ENCODE measurements at regions not wholly inside any gene's neighbourhood (a gene's known extent, or its start where the extent isn't known, plus 50 kb on each side); places are given as distances from the start of the nearest gene placed in this dataset.

GRCh38 chr10:3977761-3978160 lies 192.8 kb upstream of the KLF6 start:
- Histone ChIP-seq H3K27ac (ENCODE audit: insufficient read depth, low read length, poor library complexity, severe bottlenecking) (no peak overlapping the region), H3K4me1 (ENCODE audit: control insufficient read depth, insufficient read depth, low read length, poor library complexity, severe bottlenecking) (peaks cover 66% of the 10 kb centered on the region)
- peaks cover 15 to 48% (median 23%) of the 10 kb centered on the region in 4 donors for H3K4me1 Mint-ChIP-seq

DNA sequence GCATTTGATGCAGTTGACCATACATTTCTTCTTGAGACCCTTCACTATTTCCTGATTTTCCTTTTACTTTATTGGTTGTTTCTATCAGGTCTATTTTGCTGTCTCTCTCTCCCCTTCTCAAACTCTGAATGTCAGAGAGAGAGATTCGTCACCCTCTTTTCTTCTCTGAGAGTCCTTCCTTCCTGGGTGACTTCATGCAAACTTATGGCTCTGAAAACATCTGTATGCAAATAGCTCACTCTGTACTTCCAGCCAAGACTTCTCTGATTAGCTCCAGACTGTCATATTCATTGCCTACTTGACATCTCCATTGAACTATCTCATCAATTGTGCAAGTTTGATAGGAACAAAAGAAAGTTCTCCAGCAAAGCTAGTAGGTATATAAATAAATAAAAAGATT lies 191.7 kb upstream of the KLF6 start:
- Histone ChIP-seq H3K4me3 (ENCODE audit: low read depth, low read length) (peak overlapping the region; percentile 32), H3K27ac (ENCODE audit: insufficient read depth, low read length, poor library complexity, severe bottlenecking) (no peak overlapping the region), H3K4me1 (ENCODE audit: control insufficient read depth, insufficient read depth, low read length, poor library complexity, severe bottlenecking) (peaks cover 72% of the 10 kb centered on the region), H3K9me3 (ENCODE audit: control insufficient read depth in 2 of 2, low read length in 2 of 2) (no peaks in the 10 kb centered on the region), H3K36me3 (ENCODE audit: control insufficient read depth, insufficient read depth, low read length) (no peaks in the 10 kb centered on the region), H3K27me3 (ENCODE audit: control insufficient read depth, insufficient read depth, low read length) (no peaks in the 10 kb centered on the region)
- Mint-ChIP-seq H3K4me3 (no peak overlapping the region), H3K4me1 (peaks cover 24 to 48% (median 26%) of the 10 kb centered on the region in 4 donors), H3K27ac (no peak overlapping the region), H3K9me3 (peaks cover 0 to 2% (median 0%) of the 10 kb centered on the region in 7 donors), H3K36me3 (no peaks in the 10 kb centered on the region), H3K27me3 (no peaks in the 10 kb centered on the region)
- peak in 1 of 3 donors; percentile 46 for DNase-seq
- peak; percentile 42 to 53 for ATAC-seq (ENCODE audit: low read depth in 2 of 2)

More at GRCh38 chr10:3977761-3978160, 192.8 kb upstream of the KLF6 start:
- Histone ChIP-seq H3K9me3 (ENCODE audit: control insufficient read depth in 2 of 2, low read length in 2 of 2) (no peaks in the 10 kb centered on the region), H3K4me3 (ENCODE audit: low read depth, low read length) (no peak overlapping the region), H3K27me3 (ENCODE audit: control insufficient read depth, insufficient read depth, low read length) (no peaks in the 10 kb centered on the region), H3K36me3 (ENCODE audit: control insufficient read depth, insufficient read depth, low read length) (no peaks in the 10 kb centered on the region)
- Mint-ChIP-seq H3K27ac (no peak overlapping the region), H3K9me3 (peaks cover 0 to 2% (median 1%) of the 10 kb centered on the region in 7 donors), H3K4me3 (no peak overlapping the region), H3K27me3 (no peaks in the 10 kb centered on the region), H3K36me3 (peaks cover 2% of the 10 kb centered on the region)
- ATAC-seq (ENCODE audit: low read depth in 2 of 2) (no peak), DNase-seq (no peak)

DNA sequence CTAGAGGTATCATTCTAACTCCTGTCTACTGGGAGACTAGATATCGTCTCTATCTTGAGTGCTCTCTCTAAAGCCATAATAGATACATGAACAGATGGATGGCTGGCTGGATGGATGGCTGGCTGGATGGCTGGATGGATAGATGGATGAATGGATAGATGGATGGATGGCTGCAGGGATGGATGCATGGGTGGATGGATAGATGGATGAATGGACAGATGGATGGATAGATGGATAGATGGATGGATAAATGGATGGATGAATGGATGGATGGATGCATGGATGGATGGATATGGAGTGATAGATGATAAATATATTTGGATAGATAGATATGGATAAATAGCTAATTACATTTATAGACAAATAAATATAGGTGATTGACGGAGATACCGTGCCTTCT lies 191.2 kb upstream of the KLF6 start:
- peaks cover 72% of the 10 kb centered on the region for H3K4me1 ChIP-seq (ENCODE audit: control insufficient read depth, insufficient read depth, low read length, poor library complexity, severe bottlenecking)
- H3K36me3 Mint-ChIP-seq: no peaks in the 10 kb centered on the region
- H3K4me3 ChIP-seq (ENCODE audit: low read depth, low read length): peak overlapping the region; percentile 32
- H3K4me3 Mint-ChIP-seq: no peak overlapping the region
- ATAC-seq (ENCODE audit: low read depth in 2 of 2): no peak
- no peak overlapping the region for H3K27ac Mint-ChIP-seq
- DNase-seq: no peak
- H3K9me3 Mint-ChIP-seq: peaks cover 0 to 2% (median 0%) of the 10 kb centered on the region in 7 donors
- no peaks in the 10 kb centered on the region for H3K27me3 Mint-ChIP-seq
- H3K36me3 ChIP-seq (ENCODE audit: control insufficient read depth, insufficient read depth, low read length): no peaks in the 10 kb centered on the region
- H3K9me3 ChIP-seq (ENCODE audit: control insufficient read depth in 2 of 2, low read length in 2 of 2): no peaks in the 10 kb centered on the region
- H3K27ac ChIP-seq (ENCODE audit: insufficient read depth, low read length, poor library complexity, severe bottlenecking): peak overlapping the region; percentile 6
- H3K4me1 Mint-ChIP-seq: peaks cover 24 to 48% (median 30%) of the 10 kb centered on the region in 4 donors
- no peaks in the 10 kb centered on the region for H3K27me3 ChIP-seq (ENCODE audit: control insufficient read depth, insufficient read depth, low read length)

- no peaks in the 10 kb centered on the region for H3K9me3 ChIP-seq (ENCODE audit: control insufficient read depth in 2 of 2, low read length in 2 of 2)
- Mint-ChIP-seq H3K9me3 (peaks cover 0 to 2% (median 0%) of the 10 kb centered on the region in 7 donors), H3K27ac (peak overlapping the region in 2 of 3 donors; percentile 35 to 97), H3K4me3 (peak overlapping the region in 1 of 4 donors; percentile 0), H3K36me3 (no peaks in the 10 kb centered on the region), H3K27me3 (no peaks in the 10 kb centered on the region), H3K4me1 (peaks cover 23 to 48% (median 39%) of the 10 kb centered on the region in 4 donors)
- H3K36me3 ChIP-seq (ENCODE audit: control insufficient read depth, insufficient read depth, low read length): no peaks in the 10 kb centered on the region
- DNase-seq (no peak), ATAC-seq (ENCODE audit: low read depth in 2 of 2) (no peak)
- H3K27ac ChIP-seq (ENCODE audit: insufficient read depth, low read length, poor library complexity, severe bottlenecking): no peak overlapping the region
- no peaks in the 10 kb centered on the region for H3K27me3 ChIP-seq (ENCODE audit: control insufficient read depth, insufficient read depth, low read length)
- no peak overlapping the region for H3K4me3 ChIP-seq (ENCODE audit: low read depth, low read length)
- peaks cover 73% of the 10 kb centered on the region for H3K4me1 ChIP-seq (ENCODE audit: control insufficient read depth, insufficient read depth, low read length, poor library complexity, severe bottlenecking)
Measured at GRCh38 chr10:3975016-3975415, 190.0 kb upstream of the KLF6 start.

DNA sequence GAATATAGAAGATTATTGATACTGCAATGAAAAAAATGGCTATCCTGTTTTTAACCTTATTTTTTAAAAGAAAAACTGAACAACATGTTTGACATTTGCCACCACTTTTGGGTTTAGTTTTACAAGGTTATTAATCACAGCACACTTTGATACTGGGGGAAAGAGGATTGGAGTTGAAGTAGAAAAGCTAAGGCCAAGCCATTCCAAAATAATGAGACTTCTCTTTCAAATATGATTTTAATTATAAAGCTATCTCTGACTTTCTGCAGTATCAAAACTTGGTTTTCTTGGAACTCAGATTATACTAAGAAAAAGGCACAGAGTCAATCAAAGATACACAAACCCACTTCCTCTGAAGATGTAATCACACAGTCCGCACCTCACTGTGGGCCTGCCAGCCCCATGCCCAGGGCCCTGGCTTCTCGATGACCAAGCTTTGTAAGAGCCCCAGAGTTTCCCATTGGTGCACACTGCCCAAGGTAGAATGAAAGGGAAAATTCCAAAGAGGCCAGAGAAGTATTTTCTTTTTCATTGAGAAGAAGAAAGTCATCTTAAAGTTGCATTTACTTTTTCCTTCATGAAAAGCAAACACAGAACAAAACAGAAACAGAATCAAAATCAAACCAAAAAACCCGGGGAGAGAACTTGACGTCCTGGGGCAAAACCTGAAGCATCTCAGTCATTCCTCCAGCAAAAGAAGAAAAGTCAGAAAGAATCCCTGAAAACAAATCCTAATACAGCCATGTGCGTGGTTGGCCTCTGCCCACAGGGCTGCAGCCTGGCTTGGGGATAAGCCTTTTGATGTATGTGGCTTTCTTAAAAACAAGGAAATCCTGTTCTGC lies 187.7 kb upstream of the KLF6 start:
- peak overlapping the region; percentile 79 for H3K27ac ChIP-seq (ENCODE audit: insufficient read depth, low read length, poor library complexity, severe bottlenecking)

DNA sequence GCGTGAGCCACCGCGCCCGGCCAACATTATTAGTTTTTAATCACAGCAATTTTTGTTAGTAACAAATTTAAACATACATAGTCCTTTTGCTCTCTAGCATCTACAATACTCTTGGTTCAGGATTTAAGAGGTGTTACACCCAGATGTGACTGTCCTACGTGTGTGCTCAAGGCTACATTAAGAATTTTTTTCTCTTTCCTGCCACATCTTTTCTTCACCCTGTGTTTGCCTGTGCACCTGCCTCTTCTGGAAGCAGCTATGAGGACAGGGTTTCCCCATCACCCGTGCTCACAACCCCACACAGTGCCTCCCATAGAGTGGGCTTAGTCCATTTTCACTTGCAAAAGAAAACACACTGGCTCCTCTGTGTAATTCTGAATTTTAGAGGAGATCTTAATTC lies 186.7 kb upstream of the KLF6 start:
- Histone ChIP-seq H3K27me3 (ENCODE audit: control insufficient read depth, insufficient read depth, low read length) (no peaks in the 10 kb centered on the region), H3K4me3 (ENCODE audit: low read depth, low read length) (peak overlapping the region; percentile 67), H3K36me3 (ENCODE audit: control insufficient read depth, insufficient read depth, low read length) (no peaks in the 10 kb centered on the region), H3K27ac (ENCODE audit: insufficient read depth, low read length, poor library complexity, severe bottlenecking) (peak overlapping the region; percentile 79), H3K4me1 (ENCODE audit: control insufficient read depth, insufficient read depth, low read length, poor library complexity, severe bottlenecking) (peaks cover 64% of the 10 kb centered on the region), H3K9me3 (ENCODE audit: control insufficient read depth in 2 of 2, low read length in 2 of 2) (no peaks in the 10 kb centered on the region)
- DNase-seq: peak in 1 of 3 donors; percentile 62
- no peak for ATAC-seq (ENCODE audit: low read depth in 2 of 2)
- H3K4me1 Mint-ChIP-seq: peaks cover 30 to 64% (median 41%) of the 10 kb centered on the region in 4 donors
- peaks cover 0 to 5% (median 0%) of the 10 kb centered on the region in 7 donors for H3K9me3 Mint-ChIP-seq
- H3K27ac Mint-ChIP-seq: peak overlapping the region; percentile 93 to 95 (median 93)
- peak overlapping the region in 3 of 4 donors; percentile 32 to 85 (median 79) for H3K4me3 Mint-ChIP-seq
- H3K36me3 Mint-ChIP-seq: peaks cover 4% of the 10 kb centered on the region
- H3K27me3 Mint-ChIP-seq: no peaks in the 10 kb centered on the region

More for the DNA sequence above, 187.7 kb upstream of the KLF6 start:
- H3K27me3 ChIP-seq (ENCODE audit: control insufficient read depth, insufficient read depth, low read length): no peaks in the 10 kb centered on the region
- H3K4me3 ChIP-seq (ENCODE audit: low read depth, low read length): peak overlapping the region; percentile 67
- Mint-ChIP-seq H3K4me3 (peak overlapping the region; percentile 71 to 90 (median 82)), H3K27ac (peak overlapping the region; percentile 93 to 95 (median 93)), H3K27me3 (no peaks in the 10 kb centered on the region), H3K4me1 (peaks cover 30 to 63% (median 41%) of the 10 kb centered on the region in 4 donors), H3K36me3 (no peaks in the 10 kb centered on the region), H3K9me3 (peaks cover 0 to 4% (median 0%) of the 10 kb centered on the region in 7 donors)
- H3K4me1 ChIP-seq (ENCODE audit: control insufficient read depth, insufficient read depth, low read length, poor library complexity, severe bottlenecking): peaks cover 64% of the 10 kb centered on the region
- no peaks in the 10 kb centered on the region for H3K9me3 ChIP-seq (ENCODE audit: control insufficient read depth in 2 of 2, low read length in 2 of 2)
- DNase-seq: peak in 2 of 3 donors; percentile 34 to 87
- peak; percentile 86 to 90 for ATAC-seq (ENCODE audit: low read depth in 2 of 2)
- H3K36me3 ChIP-seq (ENCODE audit: control insufficient read depth, insufficient read depth, low read length): no peaks in the 10 kb centered on the region

DNA sequence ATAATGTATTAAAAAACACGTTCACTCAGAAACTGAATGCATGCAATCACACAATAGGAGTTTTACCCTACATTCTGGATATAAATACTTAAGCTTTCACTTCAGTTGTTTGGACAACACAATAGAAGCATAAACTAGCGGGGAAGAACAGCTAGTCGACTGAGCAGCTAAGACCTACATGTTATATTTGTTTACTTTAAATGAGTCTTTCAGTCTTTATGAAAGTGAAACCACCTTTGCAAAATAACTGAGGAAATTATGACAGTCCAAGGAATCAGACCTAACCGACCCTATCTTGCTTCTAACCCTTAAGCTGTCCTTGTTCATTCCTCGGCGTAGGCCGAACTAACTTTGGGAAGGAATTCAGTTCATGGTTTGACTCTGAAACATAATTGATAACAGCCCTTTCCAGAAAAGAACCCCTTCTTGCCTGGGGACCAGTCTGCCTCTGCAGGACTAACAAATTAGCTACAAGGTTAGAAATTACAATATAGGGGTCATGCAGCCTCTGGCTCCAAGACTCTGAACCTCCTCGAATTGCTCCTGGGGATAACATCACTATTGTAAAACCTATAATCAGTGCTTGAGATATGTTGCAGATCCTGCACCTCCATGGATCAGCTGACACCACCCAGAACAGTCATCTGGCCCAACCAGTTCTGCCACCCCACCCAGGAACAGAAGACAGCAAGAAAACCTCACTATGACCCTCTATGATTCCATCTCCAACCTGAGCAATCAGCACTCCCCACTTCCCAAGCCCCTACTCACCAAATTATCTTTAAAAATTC lies 185.1 kb upstream of the KLF6 start:
- H3K27me3 Mint-ChIP-seq: no peaks in the 10 kb centered on the region
- H3K36me3 Mint-ChIP-seq: peaks cover 4% of the 10 kb centered on the region
- Histone ChIP-seq H3K4me1 (ENCODE audit: control insufficient read depth, insufficient read depth, low read length, poor library complexity, severe bottlenecking) (peaks cover 55% of the 10 kb centered on the region), H3K36me3 (ENCODE audit: control insufficient read depth, insufficient read depth, low read length) (no peaks in the 10 kb centered on the region), H3K4me3 (ENCODE audit: low read depth, low read length) (peak overlapping the region; percentile 79), H3K27me3 (ENCODE audit: control insufficient read depth, insufficient read depth, low read length) (no peaks in the 10 kb centered on the region), H3K9me3 (ENCODE audit: control insufficient read depth in 2 of 2, low read length in 2 of 2) (no peaks in the 10 kb centered on the region), H3K27ac (ENCODE audit: insufficient read depth, low read length, poor library complexity, severe bottlenecking) (peak overlapping the region; percentile 79)
- H3K4me1 Mint-ChIP-seq: peaks cover 30 to 65% (median 42%) of the 10 kb centered on the region in 4 donors
- H3K27ac Mint-ChIP-seq: peak overlapping the region; percentile 93 to 97 (median 93)
- ATAC-seq (ENCODE audit: low read depth in 2 of 2) (peak in 1 of 2 donors; percentile 31), DNase-seq (peak in 1 of 3 donors; percentile 65)
- peaks cover 0 to 6% (median 0%) of the 10 kb centered on the region in 7 donors for H3K9me3 Mint-ChIP-seq
- H3K4me3 Mint-ChIP-seq: peak overlapping the region; percentile 26 to 78 (median 49)

Data from CD4-positive, CD25-positive, alpha-beta regulatory T cell (primary cell).